ENCODE measurements at regions not wholly inside any gene's neighbourhood (a gene's known extent, or its start where the extent isn't known, plus 50 kb on each side); places are given as distances from the start of the nearest gene placed in this dataset.

DNA sequence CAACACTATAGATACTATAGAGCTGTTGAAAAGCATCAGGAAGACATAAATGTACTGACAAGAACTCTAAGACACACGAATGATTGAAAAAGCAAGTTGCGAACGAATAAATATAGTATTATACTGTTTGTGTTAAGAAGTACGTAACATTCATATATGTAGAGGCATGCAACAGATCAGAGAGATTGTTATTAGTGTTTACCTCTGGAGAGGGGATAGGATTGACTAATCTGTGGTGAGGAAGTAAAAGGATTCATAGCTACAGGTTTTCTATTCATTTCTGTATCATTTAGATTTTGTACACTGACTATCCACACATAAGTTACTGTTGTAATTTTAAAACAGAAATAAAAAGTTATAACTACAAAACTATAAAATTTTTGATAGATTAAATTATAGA lies 147.6 kb upstream of the SV2C start:
- H3K4me3 Mint-ChIP-seq = no peak overlapping the region
- peaks cover 10% of the 10 kb centered on the region for H3K27me3 Mint-ChIP-seq (ENCODE audit: low read depth)
- H3K27ac Mint-ChIP-seq = no peak overlapping the region
- H3K36me3 Mint-ChIP-seq (ENCODE audit: low read depth) = no peaks in the 10 kb centered on the region
- CTCF ChIA-PET = no interaction called here
- DNase-seq = no peak
- no peaks in the 10 kb centered on the region for H3K9me3 Mint-ChIP-seq
- H3K4me1 Mint-ChIP-seq (ENCODE audit: low read depth) = no peaks in the 10 kb centered on the region
- intact Hi-C loops (cut with micrococcal nuclease) = no loop called here

- peaks cover 10% of the 10 kb centered on the region for H3K27me3 Mint-ChIP-seq (ENCODE audit: low read depth)
- CTCF ChIA-PET = no interaction called here
- no peaks in the 10 kb centered on the region for H3K36me3 Mint-ChIP-seq (ENCODE audit: low read depth)
- no peaks in the 10 kb centered on the region for H3K9me3 Mint-ChIP-seq
- H3K4me3 Mint-ChIP-seq = no peak overlapping the region
- no peaks in the 10 kb centered on the region for H3K4me1 Mint-ChIP-seq (ENCODE audit: low read depth)
- no peak overlapping the region for H3K27ac Mint-ChIP-seq
- intact Hi-C loops (cut with micrococcal nuclease) = no loop called here
- DNase-seq = no peak
These were observed 149.7 kb upstream of the SV2C start for GRCh38 chr5:75933489-75933888.

GRCh38 chr5:75931175-75931574 lies 152.0 kb upstream of the SV2C start:
- no peak overlapping the region for H3K27ac Mint-ChIP-seq
- H3K4me1 Mint-ChIP-seq (ENCODE audit: low read depth) = no peaks in the 10 kb centered on the region
- peaks cover 13% of the 10 kb centered on the region for H3K27me3 Mint-ChIP-seq (ENCODE audit: low read depth)
- no peak for DNase-seq
- H3K9me3 Mint-ChIP-seq = no peaks in the 10 kb centered on the region
- CTCF ChIA-PET = no interaction called here
- H3K36me3 Mint-ChIP-seq (ENCODE audit: low read depth) = no peaks in the 10 kb centered on the region
- H3K4me3 Mint-ChIP-seq = no peak overlapping the region
- intact Hi-C loops (cut with micrococcal nuclease) = no loop called here

- intact Hi-C loops (cut with micrococcal nuclease) = no loop called here
- H3K9me3 Mint-ChIP-seq = no peaks in the 10 kb centered on the region
These were observed 154.2 kb upstream of the SV2C start for GRCh38 chr5:75928992-75929391.

GRCh38 chr5:75922480-75922879 lies 160.7 kb upstream of the SV2C start:
- Mint-ChIP-seq H3K4me3 (no peak overlapping the region), H3K9me3 (no peaks in the 10 kb centered on the region), H3K36me3 (ENCODE audit: low read depth) (no peaks in the 10 kb centered on the region), H3K4me1 (ENCODE audit: low read depth) (no peaks in the 10 kb centered on the region), H3K27me3 (ENCODE audit: low read depth) (peaks cover 11% of the 10 kb centered on the region), H3K27ac (no peak overlapping the region)
- intact Hi-C loops (cut with micrococcal nuclease) = no loop called here
- CTCF ChIA-PET = no interaction called here
- DNase-seq = no peak

More at GRCh38 chr5:75928992-75929391, 154.2 kb upstream of the SV2C start:
- Mint-ChIP-seq H3K27me3 (ENCODE audit: low read depth) (peaks cover 13% of the 10 kb centered on the region), H3K36me3 (ENCODE audit: low read depth) (no peaks in the 10 kb centered on the region), H3K4me1 (ENCODE audit: low read depth) (no peaks in the 10 kb centered on the region), H3K4me3 (no peak overlapping the region), H3K27ac (no peak overlapping the region)
- DNase-seq = no peak
- CTCF ChIA-PET = no interaction called here

GRCh38 chr5:75921011-75921410 lies 162.2 kb upstream of the SV2C start:
- intact Hi-C loops (cut with micrococcal nuclease) = no loop called here
- Mint-ChIP-seq H3K9me3 (no peaks in the 10 kb centered on the region), H3K4me3 (no peak overlapping the region), H3K36me3 (ENCODE audit: low read depth) (no peaks in the 10 kb centered on the region), H3K27me3 (ENCODE audit: low read depth) (peaks cover 15% of the 10 kb centered on the region), H3K4me1 (ENCODE audit: low read depth) (no peaks in the 10 kb centered on the region), H3K27ac (no peak overlapping the region)
- no peak for DNase-seq
- CTCF ChIA-PET = no interaction called here

DNA sequence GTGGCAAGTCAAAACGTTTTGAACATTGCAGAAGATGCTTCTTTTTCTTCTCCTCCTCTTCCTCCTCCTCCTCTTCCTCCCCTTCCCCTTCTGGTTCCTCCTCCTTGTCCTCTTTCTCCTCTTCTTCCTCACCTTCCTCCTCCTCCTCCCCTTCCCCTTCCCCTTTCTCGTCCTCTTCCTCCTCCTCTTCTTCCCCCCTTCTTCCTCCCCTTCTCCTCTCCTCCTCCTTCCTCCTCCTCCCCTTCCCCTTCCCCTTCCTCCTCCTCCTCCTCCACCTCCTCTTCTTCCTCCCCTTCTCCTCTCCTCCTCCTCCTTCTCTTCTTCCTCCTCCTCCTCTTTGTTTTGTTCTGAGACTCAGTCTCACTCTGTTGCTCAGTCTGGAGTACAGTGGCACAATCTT lies 167.0 kb upstream of the SV2C start:
- Mint-ChIP-seq H3K4me3 (no peak overlapping the region), H3K27me3 (ENCODE audit: low read depth) (peaks cover 9% of the 10 kb centered on the region), H3K4me1 (ENCODE audit: low read depth) (no peaks in the 10 kb centered on the region), H3K36me3 (ENCODE audit: low read depth) (no peaks in the 10 kb centered on the region), H3K9me3 (no peaks in the 10 kb centered on the region), H3K27ac (no peak overlapping the region)
- intact Hi-C loops (cut with micrococcal nuclease) = no loop called here
- CTCF ChIA-PET = no interaction called here
- DNase-seq = no peak

DNA sequence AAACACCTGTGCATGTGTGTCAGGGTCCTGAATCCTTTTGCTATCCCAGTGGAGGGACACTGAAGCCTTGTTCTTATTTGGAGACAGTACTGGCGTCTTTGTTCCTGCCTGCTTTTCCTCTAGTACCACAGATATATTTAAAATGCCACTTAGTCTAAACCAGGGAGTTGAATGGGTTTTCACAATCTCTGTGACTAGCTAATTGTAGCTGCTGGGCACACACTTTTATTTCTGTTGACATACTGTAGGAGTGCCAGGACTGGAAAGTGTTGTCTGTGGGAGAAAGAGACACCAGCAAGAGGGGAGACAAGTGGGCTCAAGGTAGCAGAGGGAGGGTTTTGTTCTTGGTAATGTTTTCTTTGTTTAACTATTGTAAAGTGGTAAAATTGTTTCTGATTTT lies 174.0 kb upstream of the SV2C start:
- intact Hi-C loops (cut with micrococcal nuclease) = no loop called here
- H3K27ac Mint-ChIP-seq = no peak overlapping the region
- H3K9me3 Mint-ChIP-seq = no peaks in the 10 kb centered on the region
- H3K4me3 Mint-ChIP-seq = no peak overlapping the region
- no peak for DNase-seq
- CTCF ChIA-PET = no interaction called here
- no peaks in the 10 kb centered on the region for H3K4me1 Mint-ChIP-seq (ENCODE audit: low read depth)
- H3K27me3 Mint-ChIP-seq (ENCODE audit: low read depth) = peaks cover 26% of the 10 kb centered on the region
- no peaks in the 10 kb centered on the region for H3K36me3 Mint-ChIP-seq (ENCODE audit: low read depth)

- CTCF ChIA-PET = no interaction called here
- no peak overlapping the region for H3K27ac Mint-ChIP-seq
- no peak for DNase-seq
- H3K4me3 Mint-ChIP-seq = no peak overlapping the region
- intact Hi-C loops (cut with micrococcal nuclease) = no loop called here
- H3K9me3 Mint-ChIP-seq = no peaks in the 10 kb centered on the region
- no peaks in the 10 kb centered on the region for H3K36me3 Mint-ChIP-seq (ENCODE audit: low read depth)
- H3K27me3 Mint-ChIP-seq (ENCODE audit: low read depth) = peaks cover 30% of the 10 kb centered on the region
- no peaks in the 10 kb centered on the region for H3K4me1 Mint-ChIP-seq (ENCODE audit: low read depth)
These were observed 175.5 kb upstream of the SV2C start for GRCh38 chr5:75907651-75908050.

GRCh38 chr5:75894482-75894881 lies 177.2 kb upstream of the POC5 start:
- H3K9me3 Mint-ChIP-seq = no peaks in the 10 kb centered on the region
- H3K36me3 Mint-ChIP-seq (ENCODE audit: low read depth) = no peaks in the 10 kb centered on the region
- DNase-seq = no peak
- intact Hi-C loops (cut with micrococcal nuclease) = no loop called here
- CTCF ChIA-PET = no interaction called here
- no peak overlapping the region for H3K27ac Mint-ChIP-seq
- H3K4me3 Mint-ChIP-seq = no peak overlapping the region
- no peaks in the 10 kb centered on the region for H3K4me1 Mint-ChIP-seq (ENCODE audit: low read depth)
- H3K27me3 Mint-ChIP-seq (ENCODE audit: low read depth) = peaks cover 3% of the 10 kb centered on the region

DNA sequence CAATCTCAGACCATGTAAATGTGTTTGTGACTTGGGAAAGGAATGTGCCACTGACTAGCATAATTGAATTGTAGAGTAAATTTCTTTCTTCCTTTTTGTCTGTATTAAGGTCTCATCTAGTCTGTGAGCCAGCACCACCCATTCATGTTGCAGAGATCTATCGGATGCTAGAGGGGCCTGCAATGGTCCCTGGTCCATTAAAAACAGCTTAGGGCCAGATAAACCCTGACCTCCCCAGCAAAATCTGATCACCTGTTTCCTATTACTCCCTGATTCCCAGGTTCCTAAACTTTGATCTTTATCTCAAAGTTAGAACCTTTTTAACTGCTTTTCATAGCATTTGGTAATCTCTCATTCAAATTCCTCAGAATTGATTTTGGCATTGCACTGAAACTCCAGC lies 174.5 kb upstream of the POC5 start:
- H3K4me3 Mint-ChIP-seq = no peak overlapping the region
- no peak overlapping the region for H3K27ac Mint-ChIP-seq
- DNase-seq = no peak
- no peaks in the 10 kb centered on the region for H3K4me1 Mint-ChIP-seq (ENCODE audit: low read depth)
- H3K27me3 Mint-ChIP-seq (ENCODE audit: low read depth) = peaks cover 3% of the 10 kb centered on the region
- CTCF ChIA-PET = no interaction called here
- intact Hi-C loops (cut with micrococcal nuclease) = no loop called here
- no peaks in the 10 kb centered on the region for H3K36me3 Mint-ChIP-seq (ENCODE audit: low read depth)
- H3K9me3 Mint-ChIP-seq = no peaks in the 10 kb centered on the region

DNA sequence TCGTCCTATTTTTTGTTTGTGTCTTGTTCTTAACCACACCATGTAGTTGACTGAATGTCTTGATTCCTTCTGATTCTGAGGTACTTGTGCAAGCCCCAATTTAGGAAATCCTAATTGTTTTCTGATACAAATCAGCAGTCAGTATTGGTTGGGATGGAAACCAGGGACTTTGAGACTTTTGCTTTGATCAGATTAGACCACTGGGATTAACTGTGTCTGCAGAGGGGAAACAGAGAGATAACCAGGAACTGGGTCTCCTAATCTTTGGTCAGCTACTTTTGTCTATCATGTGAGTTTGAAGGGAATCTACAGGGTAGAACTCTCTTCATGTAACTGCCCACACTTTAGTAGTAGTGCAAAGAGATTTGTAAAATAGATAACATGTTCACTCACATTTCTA lies 173.8 kb upstream of the POC5 start:
- Mint-ChIP-seq H3K4me1 (ENCODE audit: low read depth) (no peaks in the 10 kb centered on the region), H3K4me3 (no peak overlapping the region), H3K27ac (no peak overlapping the region), H3K36me3 (ENCODE audit: low read depth) (no peaks in the 10 kb centered on the region), H3K9me3 (no peaks in the 10 kb centered on the region), H3K27me3 (ENCODE audit: low read depth) (peaks cover 3% of the 10 kb centered on the region)
- no peak for DNase-seq
- CTCF ChIA-PET = no interaction called here
- intact Hi-C loops (cut with micrococcal nuclease) = no loop called here

DNA sequence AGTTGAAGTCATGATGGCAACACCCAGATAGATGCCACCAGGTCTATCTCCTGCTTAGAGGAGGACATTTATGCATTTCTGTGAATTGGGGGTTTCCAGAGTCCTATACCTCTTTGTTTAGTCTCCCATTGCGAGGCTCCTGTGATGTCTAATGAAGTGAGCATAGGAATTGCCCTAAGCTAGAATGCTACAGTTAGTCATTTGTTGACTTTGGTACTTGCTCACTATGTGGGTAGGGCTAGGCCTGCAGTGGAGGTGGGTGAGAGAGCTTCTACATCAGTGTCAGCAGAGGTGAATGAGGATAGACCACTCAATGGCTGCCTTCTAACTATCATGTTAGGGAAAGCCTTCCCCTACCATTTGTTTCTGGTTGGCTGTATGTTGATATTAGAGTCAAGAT lies 173.3 kb upstream of the POC5 start:
- peaks cover 3% of the 10 kb centered on the region for H3K27me3 Mint-ChIP-seq (ENCODE audit: low read depth)
- H3K4me3 Mint-ChIP-seq = no peak overlapping the region
- DNase-seq = no peak
- CTCF ChIA-PET = no interaction called here
- H3K27ac Mint-ChIP-seq = no peak overlapping the region
- H3K9me3 Mint-ChIP-seq = no peaks in the 10 kb centered on the region
- intact Hi-C loops (cut with micrococcal nuclease) = no loop called here
- no peaks in the 10 kb centered on the region for H3K4me1 Mint-ChIP-seq (ENCODE audit: low read depth)
- no peaks in the 10 kb centered on the region for H3K36me3 Mint-ChIP-seq (ENCODE audit: low read depth)

DNA sequence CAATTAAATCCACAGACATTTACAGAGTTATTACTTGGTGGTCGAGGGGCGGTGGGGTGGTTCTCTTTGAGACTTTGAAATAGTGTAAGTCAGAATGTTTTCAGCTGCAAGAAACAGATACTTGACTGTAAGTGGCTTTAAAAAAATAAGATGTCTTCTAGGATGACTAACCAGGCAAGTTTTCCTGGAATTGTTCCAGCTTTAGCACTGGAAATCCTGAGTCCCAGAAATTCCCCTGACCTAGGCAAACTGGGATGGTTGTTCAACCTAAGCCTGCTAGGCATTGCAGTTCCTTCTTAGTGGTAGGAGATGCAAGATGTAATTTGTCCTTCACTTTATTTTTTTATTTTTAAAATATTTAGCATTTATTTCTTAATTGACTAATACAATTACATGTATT lies 169.5 kb upstream of the POC5 start:
- CTCF ChIA-PET = interaction anchor here (0.9 kb wide), 1 partner anchor 322 kb away, joined by 3 read pairs; no protein-coding TSS in a partner anchor
- Mint-ChIP-seq H3K4me1 (ENCODE audit: low read depth) (no peaks in the 10 kb centered on the region), H3K27ac (no peak overlapping the region), H3K36me3 (ENCODE audit: low read depth) (no peaks in the 10 kb centered on the region), H3K9me3 (no peaks in the 10 kb centered on the region), H3K27me3 (ENCODE audit: low read depth) (no peaks in the 10 kb centered on the region), H3K4me3 (no peak overlapping the region)
- DNase-seq = no peak
- intact Hi-C loops (cut with micrococcal nuclease) = no loop called here
